H9 (cell line): ENCODE measurements at regions not wholly inside any gene's neighbourhood (a gene's known extent, or its start where the extent isn't known, plus 50 kb on each side); places are given as distances from the start of the nearest gene placed in this dataset.
"Not testable (repeated sequence)": the region's sequence is repeated elsewhere in the genome, so short reads cannot be mapped to it uniquely, and the experiment has no call there.

Source experiments
- DNase-seq: peaks from one replicate; pipeline ENCODE4 v3.0.0-alpha.2; 2017
- H2AFZ ChIP-seq: one replicate; pipeline ENCODE4 v1.6.1; 2013; ENCODE audit warnings: mild to moderate bottlenecking, low read length, control low read depth, moderate library complexity
- H2AK5ac ChIP-seq: 2 replicates; pipeline ENCODE4 v1.6.1; 2013; ENCODE audit warnings: low read length, control low read depth, mixed read lengths; ENCODE audit not compliant: insufficient read length
- H2BK120ac ChIP-seq: one replicate; pipeline ENCODE4 v1.6.1; 2013; ENCODE audit warnings: low read depth, mild to moderate bottlenecking, low read length, control low read depth, inconsistent platforms; ENCODE audit not compliant: poor library complexity, severe bottlenecking
- H2BK12ac ChIP-seq: 2 replicates; pipeline ENCODE4 v1.6.1; 2013; ENCODE audit warnings: low read length, control low read depth, mixed read lengths, low read depth; ENCODE audit not compliant: insufficient read length
- H2BK15ac ChIP-seq: 2 replicates; pipeline ENCODE4 v1.6.1; 2013; ENCODE audit warnings: low read depth, low read length, control low read depth
- H2BK20ac ChIP-seq: one replicate; pipeline ENCODE4 v1.6.1; 2013; ENCODE audit warnings: low read depth, mild to moderate bottlenecking, low read length, control low read depth, inconsistent platforms; ENCODE audit not compliant: poor library complexity, severe bottlenecking
- H2BK5ac ChIP-seq: 2 replicates; pipeline ENCODE4 v1.6.1; 2013; ENCODE audit warnings: low read length, control low read depth, mixed read lengths; ENCODE audit not compliant: insufficient read length
- H3K14ac ChIP-seq: 2 replicates; pipeline ENCODE4 v1.6.1; 2013; ENCODE audit warnings: low read length, control low read depth; ENCODE audit not compliant: insufficient read depth
- H3K18ac ChIP-seq: 2 replicates; pipeline ENCODE4 v1.6.1; 2013; ENCODE audit warnings: low read depth, mild to moderate bottlenecking, mixed read lengths, low read length, control low read depth; ENCODE audit not compliant: insufficient read length
- H3K23ac ChIP-seq: 2 replicates; pipeline ENCODE4 v1.6.1; 2013; ENCODE audit warnings: low read length, control low read depth, mixed read lengths, low read depth; ENCODE audit not compliant: insufficient read length
- H3K23me2 ChIP-seq: 2 replicates; pipeline ENCODE4 v1.6.1; 2013; ENCODE audit warnings: low read depth, mild to moderate bottlenecking, mixed read lengths, low read length, control low read depth; ENCODE audit not compliant: insufficient read length, poor library complexity, severe bottlenecking
- H3K27ac ChIP-seq: 2 replicates; pipeline ENCODE4 v1.5.1; 2013; ENCODE audit warnings: low read length, control low read depth, mixed read lengths, low read depth; ENCODE audit not compliant: insufficient read length
- H3K27me3 ChIP-seq: 2 replicates; pipeline ENCODE4 v1.6.1; 2013; ENCODE audit warnings: low read length, control low read depth, inconsistent platforms; ENCODE audit not compliant: insufficient read depth
- H3K4ac ChIP-seq: 2 replicates; pipeline ENCODE4 v1.6.1; 2013; ENCODE audit warnings: low read depth, mild to moderate bottlenecking, control low read depth, inconsistent platforms, low read length, moderate library complexity
- H3K4me1 ChIP-seq: 2 replicates; pipeline ENCODE4 v1.6.1; 2013; ENCODE audit warnings: low read length, control low read depth, inconsistent platforms; ENCODE audit not compliant: insufficient read depth
- H3K4me2 ChIP-seq: 2 replicates; pipeline ENCODE4 v1.6.1; 2013; ENCODE audit warnings: low read length, control low read depth, mixed read lengths; ENCODE audit not compliant: insufficient read length, insufficient read depth
- H3K56ac ChIP-seq: 2 replicates; pipeline ENCODE4 v1.6.1; 2013; ENCODE audit warnings: low read depth, mild to moderate bottlenecking, mixed read lengths, low read length, control low read depth; ENCODE audit not compliant: insufficient read length
- H3K79me1 ChIP-seq: 2 replicates; pipeline ENCODE4 v1.6.1; 2013; ENCODE audit warnings: low read depth, mild to moderate bottlenecking, moderate library complexity, low read length, control low read depth, inconsistent platforms; ENCODE audit not compliant: insufficient read depth, poor library complexity, severe bottlenecking
- H3K79me2 ChIP-seq: 2 replicates; pipeline ENCODE4 v1.6.1; 2013; ENCODE audit warnings: low read length, control low read depth, inconsistent platforms; ENCODE audit not compliant: insufficient read depth
- H3K9ac ChIP-seq: 2 replicates; pipeline ENCODE4 v1.6.1; 2013; ENCODE audit warnings: low read length, control low read depth, mixed read lengths; ENCODE audit not compliant: insufficient read length; ENCODE audit errors: extremely low read depth
- H3K9me3 ChIP-seq: one replicate; pipeline ENCODE4 v1.6.1; 2013; ENCODE audit warnings: low read depth, low read length, inconsistent platforms; ENCODE audit not compliant: control insufficient read depth
- H3T11ph ChIP-seq: one replicate; pipeline ENCODE4 v1.6.1; 2013; ENCODE audit warnings: mild to moderate bottlenecking, low read length, control low read depth, inconsistent platforms
- H4K20me1 ChIP-seq: one replicate; pipeline ENCODE4 v1.6.1; 2013; ENCODE audit not compliant: control insufficient read depth, insufficient read length, insufficient read depth
- H4K5ac ChIP-seq: 2 replicates; pipeline ENCODE4 v1.6.1; 2013; ENCODE audit warnings: low read depth, mild to moderate bottlenecking, mixed read lengths, low read length, control low read depth; ENCODE audit not compliant: insufficient read length
- H4K8ac ChIP-seq: replicated peaks from 2 replicates; pipeline ENCODE4 v1.6.1; 2013; ENCODE audit warnings: low read length, control low read depth, mixed read lengths, low read depth; ENCODE audit not compliant: insufficient read length
- H4K91ac ChIP-seq: 2 replicates; pipeline ENCODE4 v1.6.1; 2013; ENCODE audit warnings: low read depth, mild to moderate bottlenecking, moderate library complexity, mixed read lengths, low read length, control low read depth; ENCODE audit not compliant: insufficient read length
- H3K27ac Mint-ChIP-seq, 3 experiments: 2 replicates in 2 of 3; 3 replicates in 1 of 3; pipeline ENCODE4 v1.8.0; 2020 to 2021; ENCODE audit warnings: mixed read lengths in 3 of 3, mild to moderate bottlenecking in 1 of 3, moderate library complexity in 1 of 3
- H3K27me3 Mint-ChIP-seq: 2 replicates; pipeline ENCODE4 v1.8.0; 2021; ENCODE audit warnings: low read depth, mild to moderate bottlenecking, moderate library complexity, mixed read lengths
- H3K36me3 Mint-ChIP-seq, 3 experiments: 2 replicates in 2 of 3; 3 replicates in 1 of 3; pipeline ENCODE4 v1.8.0; 2020 to 2021; ENCODE audit warnings: low read depth in 3 of 3, mixed read lengths in 3 of 3; ENCODE audit not compliant: insufficient read depth in 1 of 3
- H3K4me1 Mint-ChIP-seq, 2 experiments: 2 replicates each; pipeline ENCODE4 v1.8.0; 2020; ENCODE audit warnings: mixed read lengths in 2 of 2
- H3K4me3 Mint-ChIP-seq, 2 experiments: 2 replicates in 1 of 2; 3 replicates in 1 of 2; pipeline ENCODE4 v1.8.0; 2020 to 2021; ENCODE audit warnings: mild to moderate bottlenecking in 2 of 2, mixed read lengths in 2 of 2, moderate library complexity in 1 of 2
- H3K9me3 Mint-ChIP-seq, 2 experiments: 2 replicates in 1 of 2; 3 replicates in 1 of 2; pipeline ENCODE4 v1.8.0; 2020; ENCODE audit warnings: mild to moderate bottlenecking in 2 of 2, mixed read lengths in 2 of 2, moderate library complexity in 1 of 2
- WGBS: extraction: QIAGEN DNeasy Blood & Tissue Kit; methylation state at CpG from one replicate; pipeline ENCODE4 v1.1.7; 2013; ENCODE audit warnings: missing lambda C conversion rate, low lambda C conversion rate, mixed read lengths; ENCODE audit not compliant: insufficient read length; ENCODE audit errors: extremely low coverage; 5-methylcytosine and 5-hydroxymethylcytosine counted together
- TF ChIP-seq, protein P1 (sequence below): fragments of 200-600 bp; sonication (generic); conservative IDR thresholded peaks from 3 replicates; pipeline ENCODE4 v1.8.0; 2021; ENCODE audit warnings: antibody characterized with exemption, mild to moderate bottlenecking

GRCh38 chrX:121746105-121746504 lies 698.7 kb downstream of the GLUD2 start:
- Histone ChIP-seq H3K27ac (no peak overlapping the region), H3T11ph (no peak overlapping the region), H4K5ac (no peak overlapping the region), H3K23me2 (no peaks in the 10 kb centered on the region), H3K23ac (no peak overlapping the region), H3K14ac (no peak overlapping the region), H4K20me1 (no peaks in the 10 kb centered on the region), H3K79me1 (no peaks in the 10 kb centered on the region), H2BK120ac (no peak overlapping the region), H4K91ac (no peak overlapping the region), H3K4ac (no peak overlapping the region), H2BK12ac (no peak overlapping the region), H3K18ac (no peak overlapping the region), H2AFZ (no peak overlapping the region), H3K27me3 (no peaks in the 10 kb centered on the region), H3K4me1 (no peaks in the 10 kb centered on the region), H3K4me2 (no peak overlapping the region), H4K8ac (no peak overlapping the region), H3K9ac (no peak overlapping the region), H3K56ac (no peak overlapping the region), H2AK5ac (no peak overlapping the region), H2BK15ac (no peak overlapping the region), H2BK20ac (no peak overlapping the region), H3K79me2 (no peaks in the 10 kb centered on the region), H2BK5ac (no peak overlapping the region), H3K9me3 (peaks cover 21% of the 10 kb centered on the region)
- H3K9me3 Mint-ChIP-seq, result peaks cover 15 to 51% of the 10 kb centered on the region in 2 experiments
- no peak overlapping the region for H3K4me3 Mint-ChIP-seq
- TF ChIP-seq, protein P1, sequence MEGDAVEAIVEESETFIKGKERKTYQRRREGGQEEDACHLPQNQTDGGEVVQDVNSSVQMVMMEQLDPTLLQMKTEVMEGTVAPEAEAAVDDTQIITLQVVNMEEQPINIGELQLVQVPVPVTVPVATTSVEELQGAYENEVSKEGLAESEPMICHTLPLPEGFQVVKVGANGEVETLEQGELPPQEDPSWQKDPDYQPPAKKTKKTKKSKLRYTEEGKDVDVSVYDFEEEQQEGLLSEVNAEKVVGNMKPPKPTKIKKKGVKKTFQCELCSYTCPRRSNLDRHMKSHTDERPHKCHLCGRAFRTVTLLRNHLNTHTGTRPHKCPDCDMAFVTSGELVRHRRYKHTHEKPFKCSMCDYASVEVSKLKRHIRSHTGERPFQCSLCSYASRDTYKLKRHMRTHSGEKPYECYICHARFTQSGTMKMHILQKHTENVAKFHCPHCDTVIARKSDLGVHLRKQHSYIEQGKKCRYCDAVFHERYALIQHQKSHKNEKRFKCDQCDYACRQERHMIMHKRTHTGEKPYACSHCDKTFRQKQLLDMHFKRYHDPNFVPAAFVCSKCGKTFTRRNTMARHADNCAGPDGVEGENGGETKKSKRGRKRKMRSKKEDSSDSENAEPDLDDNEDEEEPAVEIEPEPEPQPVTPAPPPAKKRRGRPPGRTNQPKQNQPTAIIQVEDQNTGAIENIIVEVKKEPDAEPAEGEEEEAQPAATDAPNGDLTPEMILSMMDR, result no peak
- no peak overlapping the region for H3K27ac Mint-ChIP-seq
- H3K36me3 Mint-ChIP-seq, result peaks cover 2 to 7% (median 4%) of the 10 kb centered on the region in 3 experiments; a peak in 4 of 7 replicates
- H3K4me1 Mint-ChIP-seq, result no peaks in the 10 kb centered on the region
- no peaks in the 10 kb centered on the region for H3K27me3 Mint-ChIP-seq
- no peak for DNase-seq
- WGBS, result no CpG with 5 or more reads among the region's 2 CpGs

- not testable (repeated sequence) for H3K27me3 ChIP-seq, H2BK120ac ChIP-seq, H2BK20ac ChIP-seq, H2BK5ac ChIP-seq, H4K8ac ChIP-seq, H3K79me2 ChIP-seq, H3K4me1 Mint-ChIP-seq, H3K23me2 ChIP-seq, H3K79me1 ChIP-seq, H3K27ac ChIP-seq, H3K27ac Mint-ChIP-seq, DNase-seq, H2AK5ac ChIP-seq, H3K4ac ChIP-seq, H3K4me1 ChIP-seq, H2AFZ ChIP-seq, H4K91ac ChIP-seq, H4K20me1 ChIP-seq, H3K56ac ChIP-seq, H3K4me2 ChIP-seq, H3K9ac ChIP-seq, H3T11ph ChIP-seq, H3K14ac ChIP-seq, H2BK15ac ChIP-seq, H3K23ac ChIP-seq, H3K27me3 Mint-ChIP-seq, H4K5ac ChIP-seq, H3K18ac ChIP-seq, H3K4me3 Mint-ChIP-seq, H2BK12ac ChIP-seq
- Mint-ChIP-seq H3K9me3 (peaks cover 40 to 67% of the 10 kb centered on the region in 2 experiments), H3K36me3 (peaks cover 2 to 20% (median 5%) of the 10 kb centered on the region in 3 experiments; a peak in 5 of 7 replicates)
- WGBS, result no CpG with 5 or more reads among the region's 1 CpG
- H3K9me3 ChIP-seq, result peaks cover 14% of the 10 kb centered on the region
These were observed 706.2 kb downstream of the GLUD2 start for GRCh38 chrX:121753602-121754001.
